Ascending aorta (tissue), 2 donors: ENCODE measurements at regions not wholly inside any gene's neighbourhood (a gene's known extent, or its start where the extent isn't known, plus 50 kb on each side); places are given as distances from the start of the nearest gene placed in this dataset.

Source experiments
- DNase-seq, 2 donors: peaks; one replicate each; pipeline ENCODE4 v3.0.0-alpha.2; 2019; ENCODE audit warnings: low spot score in 2 of 2
- H3K27ac ChIP-seq, 2 donors: fragments of 200-600 bp; sonication (generic); one replicate each; pipeline ENCODE4 v1.5.1; 2016 to 2017; ENCODE audit warnings: mild to moderate bottlenecking in 1 of 2
- H3K27me3 ChIP-seq: fragments of 200-600 bp; sonication (generic); one replicate; pipeline ENCODE4 v1.5.1; 2017
- H3K36me3 ChIP-seq, 2 donors: fragments of 200-600 bp; sonication (generic); one replicate each; pipeline ENCODE4 v1.5.1; 2016
- H3K4me1 ChIP-seq, 2 donors: fragments of 200-600 bp; sonication (generic); one replicate each; pipeline ENCODE4 v1.5.1; 2016 to 2017; ENCODE audit warnings: mild to moderate bottlenecking in 1 of 2
- H3K4me3 ChIP-seq, 2 donors: fragments of 200-600 bp; sonication (generic); one replicate each; pipeline ENCODE4 v1.5.1; 2016 to 2017; ENCODE audit warnings: mild to moderate bottlenecking in 1 of 2
- H3K9me3 ChIP-seq, 2 donors: fragments of 200-600 bp; sonication (generic); one replicate each; pipeline ENCODE4 v1.5.1; 2016
- intact Hi-C: fragments of 100-400 bp; cut with DNase I; formaldehyde crosslinking; loops from one replicate; pipeline ENCODE4 v1.15.1; 2023
- TF ChIP-seq, protein P1 (sequence below), 3 experiments: fragments of 200-600 bp in 2 of 3; fragments of 450-650 bp in 1 of 3; sonication (generic) in 2 of 3; IDR thresholded peaks; one replicate each; pipeline ENCODE4 v1.5.1; 2016 to 2019; ENCODE audit warnings: antibody characterized with exemption in 3 of 3, mild to moderate bottlenecking in 1 of 3, moderate library complexity in 1 of 3

DNA sequence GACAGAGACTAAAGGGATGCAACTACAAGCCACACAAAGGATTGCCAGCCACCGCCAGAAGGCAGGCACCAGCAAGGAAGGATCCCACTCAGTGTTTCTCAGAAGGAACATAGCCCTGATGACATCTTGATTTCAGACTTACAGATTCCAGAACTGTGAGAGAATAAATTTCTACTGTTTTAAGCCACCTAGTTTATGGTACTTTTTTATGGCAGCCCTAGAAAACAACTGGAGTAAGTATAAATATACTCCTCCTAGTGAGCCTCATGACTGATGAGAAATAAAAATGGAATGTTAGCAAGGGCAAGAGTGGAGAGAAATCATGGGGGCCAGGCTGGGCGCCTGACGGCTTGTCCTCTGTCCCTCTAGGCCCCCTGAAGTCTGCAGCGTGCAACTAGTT is 307.3 kb downstream of the PIK3R1 start:
- Histone ChIP-seq H3K4me1 (no peaks in the 10 kb centered on the region), H3K27ac (no peak overlapping the region), H3K9me3 (no peaks in the 10 kb centered on the region), H3K36me3 (no peaks in the 10 kb centered on the region), H3K4me3 (no peak overlapping the region), H3K27me3 (no peaks in the 10 kb centered on the region)
- TF ChIP-seq, protein P1, sequence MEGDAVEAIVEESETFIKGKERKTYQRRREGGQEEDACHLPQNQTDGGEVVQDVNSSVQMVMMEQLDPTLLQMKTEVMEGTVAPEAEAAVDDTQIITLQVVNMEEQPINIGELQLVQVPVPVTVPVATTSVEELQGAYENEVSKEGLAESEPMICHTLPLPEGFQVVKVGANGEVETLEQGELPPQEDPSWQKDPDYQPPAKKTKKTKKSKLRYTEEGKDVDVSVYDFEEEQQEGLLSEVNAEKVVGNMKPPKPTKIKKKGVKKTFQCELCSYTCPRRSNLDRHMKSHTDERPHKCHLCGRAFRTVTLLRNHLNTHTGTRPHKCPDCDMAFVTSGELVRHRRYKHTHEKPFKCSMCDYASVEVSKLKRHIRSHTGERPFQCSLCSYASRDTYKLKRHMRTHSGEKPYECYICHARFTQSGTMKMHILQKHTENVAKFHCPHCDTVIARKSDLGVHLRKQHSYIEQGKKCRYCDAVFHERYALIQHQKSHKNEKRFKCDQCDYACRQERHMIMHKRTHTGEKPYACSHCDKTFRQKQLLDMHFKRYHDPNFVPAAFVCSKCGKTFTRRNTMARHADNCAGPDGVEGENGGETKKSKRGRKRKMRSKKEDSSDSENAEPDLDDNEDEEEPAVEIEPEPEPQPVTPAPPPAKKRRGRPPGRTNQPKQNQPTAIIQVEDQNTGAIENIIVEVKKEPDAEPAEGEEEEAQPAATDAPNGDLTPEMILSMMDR (IDR thresholded peaks at IDR 0.05): no peak
- no peak for DNase-seq
- intact Hi-C loops: no loop called here

DNA sequence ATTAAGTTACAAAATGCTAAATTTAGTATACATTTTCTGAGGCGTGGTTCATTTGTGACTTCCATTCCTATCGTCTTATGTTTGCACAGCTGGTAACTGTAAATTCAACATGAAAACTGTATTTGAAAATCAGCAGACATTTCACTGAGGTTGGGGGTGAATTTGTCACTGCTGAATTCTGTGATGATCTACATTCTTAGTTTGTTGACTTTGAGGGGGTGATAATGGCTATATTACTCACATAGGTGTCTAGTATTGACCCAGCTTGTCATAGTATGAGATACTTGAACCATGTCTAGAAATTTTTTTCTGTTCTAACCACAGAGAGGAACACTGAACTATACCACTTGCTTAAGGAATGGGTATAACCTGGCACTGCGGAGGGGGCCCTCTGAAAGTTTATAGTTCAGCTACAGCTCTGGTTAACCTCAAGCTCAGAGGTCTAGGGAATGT is 313.3 kb downstream of the PIK3R1 start:
- no peak for DNase-seq
- Histone ChIP-seq H3K4me1 (peaks cover 0 to 9% of the 10 kb centered on the region in 2 donors), H3K36me3 (no peaks in the 10 kb centered on the region), H3K27me3 (no peaks in the 10 kb centered on the region), H3K4me3 (no peak overlapping the region), H3K27ac (no peak overlapping the region), H3K9me3 (no peaks in the 10 kb centered on the region)
- TF ChIP-seq, protein P1 (IDR thresholded peaks at IDR 0.05): no peak
- intact Hi-C loops: no loop called here

DNA sequence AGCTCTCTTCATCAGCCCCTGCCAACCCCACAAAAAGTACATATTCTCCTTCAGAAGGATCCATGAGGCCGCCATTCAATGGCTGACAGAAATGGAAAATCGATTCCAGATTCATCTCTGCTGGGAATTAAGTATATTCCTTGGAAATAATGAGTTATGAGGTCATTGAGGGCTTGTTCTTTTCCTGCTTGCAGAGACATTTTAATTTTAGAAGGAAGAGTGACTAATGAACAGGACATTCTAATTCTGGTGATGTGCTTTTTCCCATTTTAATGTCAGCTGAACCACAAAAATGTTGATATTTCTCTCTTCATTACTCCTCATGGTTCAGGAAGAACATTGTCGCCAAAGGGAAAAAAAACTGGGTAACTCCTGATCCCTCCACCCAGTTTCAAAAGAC is 314.0 kb downstream of the PIK3R1 start:
- no peak for DNase-seq
- H3K27me3 ChIP-seq: no peaks in the 10 kb centered on the region
- H3K4me3 ChIP-seq: no peak overlapping the region
- peaks cover 0 to 9% of the 10 kb centered on the region in 2 donors for H3K4me1 ChIP-seq
- H3K36me3 ChIP-seq: no peaks in the 10 kb centered on the region
- H3K9me3 ChIP-seq: no peaks in the 10 kb centered on the region
- TF ChIP-seq, protein P1 (IDR thresholded peaks at IDR 0.05): no peak
- intact Hi-C loops: no loop called here
- no peak overlapping the region for H3K27ac ChIP-seq

DNA sequence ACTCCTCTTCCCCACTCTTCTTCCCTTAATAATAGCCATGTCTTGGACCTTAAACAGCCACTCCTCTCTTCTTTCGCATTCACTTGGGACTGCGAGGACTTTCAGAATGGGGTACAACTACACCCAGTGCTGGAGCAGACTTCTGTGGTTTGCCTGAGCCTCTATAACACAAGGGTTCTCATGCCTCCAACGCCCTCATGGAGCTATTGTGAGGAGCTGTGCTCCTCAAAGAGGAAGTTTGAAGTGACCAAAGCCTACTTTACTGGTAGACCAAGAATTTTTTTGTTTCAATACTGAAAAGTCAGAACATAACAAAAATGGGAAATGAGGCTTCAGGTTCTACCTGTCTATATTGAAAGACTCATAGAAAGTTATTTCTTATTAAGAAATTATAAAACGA is 316.4 kb downstream of the PIK3R1 start:
- H3K4me1 ChIP-seq: peaks cover 0 to 9% of the 10 kb centered on the region in 2 donors
- TF ChIP-seq, protein P1 (IDR thresholded peaks at IDR 0.05): no peak
- no peaks in the 10 kb centered on the region for H3K36me3 ChIP-seq
- H3K4me3 ChIP-seq: no peak overlapping the region
- H3K9me3 ChIP-seq: no peaks in the 10 kb centered on the region
- no peak overlapping the region for H3K27ac ChIP-seq
- intact Hi-C loops: no loop called here
- H3K27me3 ChIP-seq: no peaks in the 10 kb centered on the region
- DNase-seq: no peak

DNA sequence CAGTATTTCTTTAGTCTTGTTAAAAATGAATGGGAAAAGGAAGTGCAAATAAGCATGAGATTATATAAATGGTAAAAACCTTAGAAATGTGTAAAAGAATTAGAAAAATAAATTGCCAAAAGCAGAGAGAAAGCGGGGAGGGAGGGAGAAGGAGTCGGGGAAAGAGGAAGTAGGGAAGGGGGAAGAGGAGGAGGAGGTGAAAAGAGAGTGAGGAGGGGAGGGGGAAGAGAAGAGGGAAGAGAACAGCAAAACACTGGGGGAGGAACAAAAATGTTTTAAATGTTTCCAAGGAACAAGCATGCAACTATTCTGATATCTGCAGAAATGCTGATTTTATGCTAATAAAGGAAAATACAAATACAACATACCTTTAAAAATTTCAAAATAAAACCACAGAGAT is 317.5 kb downstream of the PIK3R1 start:
- Histone ChIP-seq H3K36me3 (no peaks in the 10 kb centered on the region), H3K4me3 (no peak overlapping the region), H3K9me3 (no peaks in the 10 kb centered on the region), H3K27me3 (no peaks in the 10 kb centered on the region), H3K27ac (no peak overlapping the region), H3K4me1 (peaks cover 0 to 9% of the 10 kb centered on the region in 2 donors)
- intact Hi-C loops: no loop called here
- TF ChIP-seq, protein P1 (IDR thresholded peaks at IDR 0.05): no peak
- no peak for DNase-seq

DNA sequence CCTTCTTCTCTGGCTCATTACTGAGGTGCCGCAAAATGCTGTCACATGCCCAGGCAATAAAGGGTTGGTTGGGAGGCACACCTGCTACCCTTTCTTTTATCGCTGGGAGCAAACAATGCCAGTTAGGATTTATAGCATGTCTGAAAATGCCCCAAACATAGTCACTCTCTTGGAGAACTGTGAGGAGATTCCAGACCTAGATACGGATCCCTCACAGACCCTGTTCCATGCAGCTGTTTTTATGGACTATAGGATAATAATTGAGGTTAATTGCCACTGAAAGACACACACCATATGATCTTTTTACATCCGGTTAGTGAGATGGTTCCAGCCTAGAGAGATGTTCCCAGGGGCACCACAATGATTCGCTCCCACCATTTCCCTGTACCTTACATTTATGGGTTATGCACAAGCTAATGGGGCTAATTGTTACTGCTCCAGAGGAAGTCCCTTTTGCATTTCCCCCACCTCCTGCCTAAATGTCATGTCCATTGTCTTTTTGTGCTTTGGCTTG is 318.1 kb downstream of the PIK3R1 start:
- peak overlapping the region in 1 of 2 donors; percentile 46 for H3K4me3 ChIP-seq
- H3K9me3 ChIP-seq: no peaks in the 10 kb centered on the region
- H3K4me1 ChIP-seq: peaks cover 0 to 9% of the 10 kb centered on the region in 2 donors
- H3K27me3 ChIP-seq: no peaks in the 10 kb centered on the region
- TF ChIP-seq, protein P1 (IDR thresholded peaks at IDR 0.05): no peak
- DNase-seq: no peak
- H3K27ac ChIP-seq: peak overlapping the region; percentile 73 to 78
- no peaks in the 10 kb centered on the region for H3K36me3 ChIP-seq
- intact Hi-C loops: no loop called here
